LNCaP clone FGC (cell line): ENCODE measurements at regions not wholly inside any gene's neighbourhood (a gene's known extent, or its start where the extent isn't known, plus 50 kb on each side); places are given as distances from the start of the nearest gene placed in this dataset.

ENCODE experiments used
- DNase-seq: peaks from one replicate; pipeline ENCODE4 v3.0.0-alpha.2; 2011; ENCODE audit warnings: low read depth
- H3K4me3 ChIP-seq: 2 replicates; pipeline ENCODE4 v1.5.1; 2011; ENCODE audit warnings: mild to moderate bottlenecking, low read depth, low read length, control low read depth
- TF ChIP-seq, protein P1 (sequence below): IDR thresholded peaks from 2 replicates; pipeline ENCODE4 v1.5.1; 2012; ENCODE audit warnings: mild to moderate bottlenecking; ENCODE audit not compliant: control insufficient read depth, insufficient read depth; ENCODE audit errors: extremely low read depth

DNA sequence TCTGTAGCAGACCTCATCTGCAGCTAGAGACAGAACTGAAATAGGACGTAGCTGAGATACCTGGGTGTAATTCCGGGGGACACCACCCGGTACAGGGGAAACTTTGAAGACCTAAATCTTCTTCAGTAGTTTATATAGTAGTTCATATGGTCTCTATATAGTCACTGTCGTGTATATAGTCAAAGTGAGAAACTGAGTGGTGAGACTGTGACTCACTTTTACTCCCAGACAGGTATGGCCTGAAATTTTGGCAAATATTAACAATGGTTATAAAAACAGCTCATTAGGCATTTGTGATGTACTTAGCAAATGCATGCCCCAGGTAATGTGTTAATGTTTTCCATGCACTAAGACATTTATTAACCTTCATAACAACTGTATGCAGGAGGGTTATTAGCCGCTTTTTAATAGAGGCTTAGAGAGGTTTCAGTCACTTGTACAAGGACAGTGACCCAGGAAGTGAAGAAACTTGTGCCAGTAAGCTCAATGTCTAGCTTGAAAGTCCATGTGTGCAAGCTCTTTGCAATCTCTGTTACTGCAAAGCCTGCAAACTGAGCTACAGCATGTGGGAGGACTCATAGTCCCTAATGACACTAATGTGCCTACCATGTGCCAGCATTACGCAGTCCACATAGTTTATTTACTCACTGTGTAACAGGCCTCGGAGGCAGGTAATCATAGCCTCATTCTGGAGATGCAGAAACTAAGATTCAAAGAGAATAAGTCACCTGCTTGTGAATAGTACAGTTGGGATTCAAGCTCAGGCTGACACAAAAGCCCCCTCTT is 165.4 kb upstream of the CHD6 start:
- TF ChIP-seq, protein P1, sequence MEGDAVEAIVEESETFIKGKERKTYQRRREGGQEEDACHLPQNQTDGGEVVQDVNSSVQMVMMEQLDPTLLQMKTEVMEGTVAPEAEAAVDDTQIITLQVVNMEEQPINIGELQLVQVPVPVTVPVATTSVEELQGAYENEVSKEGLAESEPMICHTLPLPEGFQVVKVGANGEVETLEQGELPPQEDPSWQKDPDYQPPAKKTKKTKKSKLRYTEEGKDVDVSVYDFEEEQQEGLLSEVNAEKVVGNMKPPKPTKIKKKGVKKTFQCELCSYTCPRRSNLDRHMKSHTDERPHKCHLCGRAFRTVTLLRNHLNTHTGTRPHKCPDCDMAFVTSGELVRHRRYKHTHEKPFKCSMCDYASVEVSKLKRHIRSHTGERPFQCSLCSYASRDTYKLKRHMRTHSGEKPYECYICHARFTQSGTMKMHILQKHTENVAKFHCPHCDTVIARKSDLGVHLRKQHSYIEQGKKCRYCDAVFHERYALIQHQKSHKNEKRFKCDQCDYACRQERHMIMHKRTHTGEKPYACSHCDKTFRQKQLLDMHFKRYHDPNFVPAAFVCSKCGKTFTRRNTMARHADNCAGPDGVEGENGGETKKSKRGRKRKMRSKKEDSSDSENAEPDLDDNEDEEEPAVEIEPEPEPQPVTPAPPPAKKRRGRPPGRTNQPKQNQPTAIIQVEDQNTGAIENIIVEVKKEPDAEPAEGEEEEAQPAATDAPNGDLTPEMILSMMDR: no peak
- DNase-seq: no peak
- no peak overlapping the region for H3K4me3 ChIP-seq

DNA sequence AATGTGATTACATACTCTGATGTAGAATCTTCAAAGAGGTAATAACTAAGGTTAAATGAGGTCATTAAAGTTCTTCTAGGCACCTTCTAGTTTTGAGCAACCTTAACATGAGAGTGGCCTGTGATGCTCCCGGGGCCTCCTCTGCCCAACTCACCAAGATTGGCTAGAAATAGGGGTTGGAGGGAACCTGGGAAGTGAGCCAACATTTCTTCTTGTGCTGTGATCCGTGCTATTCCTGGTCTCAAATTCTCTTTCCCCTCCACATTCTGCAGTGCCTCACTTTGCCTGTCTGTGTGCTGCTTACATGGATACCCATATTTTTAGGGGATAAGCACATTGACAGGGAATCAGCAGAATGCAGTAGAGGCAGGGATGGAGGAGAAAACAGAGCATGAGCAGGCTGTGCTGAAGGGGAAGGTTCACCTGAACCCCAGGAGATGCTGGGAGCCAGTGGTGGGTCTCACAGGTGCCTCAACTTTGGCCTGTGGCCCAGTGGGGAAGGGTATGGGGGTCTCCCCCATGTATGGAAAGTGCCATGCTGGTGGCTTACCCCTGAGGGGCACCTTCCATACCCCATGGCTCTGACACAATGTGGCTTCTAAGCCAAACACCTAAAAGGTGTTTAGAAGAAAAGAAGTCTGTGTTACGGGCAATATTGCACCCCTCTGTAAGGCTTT is 164.7 kb upstream of the CHD6 start:
- TF ChIP-seq, protein P1: no peak
- no peak overlapping the region for H3K4me3 ChIP-seq
- DNase-seq: no peak

DNA sequence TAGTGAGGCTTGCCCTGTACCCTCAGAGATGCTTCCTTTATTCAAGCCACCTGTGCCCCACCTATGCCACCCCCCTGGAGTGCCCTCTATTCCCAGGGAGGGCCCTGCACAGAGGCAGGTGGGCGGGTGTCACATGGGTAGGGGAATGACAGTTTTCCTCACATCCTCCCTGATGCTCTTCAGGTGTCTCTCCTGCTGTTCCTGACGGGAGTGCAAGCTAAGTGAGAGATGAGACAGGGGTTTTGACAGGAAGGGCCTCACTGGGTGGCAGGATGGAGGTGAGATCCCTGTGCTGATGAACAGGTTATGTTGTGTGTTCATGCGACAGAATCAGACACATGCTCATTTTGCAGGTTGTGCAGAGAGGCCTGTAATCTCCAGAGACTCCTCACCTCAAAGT is 164.1 kb upstream of the CHD6 start:
- no peak overlapping the region for H3K4me3 ChIP-seq
- TF ChIP-seq, protein P1: no peak
- DNase-seq: no peak

DNA sequence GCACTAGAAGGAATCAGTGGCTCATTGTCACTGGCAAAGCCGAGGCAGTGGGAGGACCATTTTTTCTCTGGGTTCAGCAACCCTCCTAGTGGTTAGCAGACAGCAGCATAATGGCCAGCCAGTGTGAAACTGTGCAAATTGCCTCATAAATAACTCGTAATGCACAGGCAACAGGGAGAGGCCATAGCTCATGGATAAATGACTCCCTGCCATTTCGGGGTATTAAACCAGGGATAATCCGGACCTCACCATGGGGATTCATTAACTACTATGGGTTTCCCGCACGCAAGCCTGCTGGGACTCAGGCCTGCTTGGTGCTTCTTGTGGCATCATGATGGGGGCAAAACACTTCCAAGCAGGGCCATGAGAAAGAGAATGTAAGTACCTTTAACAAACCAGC is 158.2 kb upstream of the CHD6 start:
- no peak overlapping the region for H3K4me3 ChIP-seq
- DNase-seq: no peak
- TF ChIP-seq, protein P1: no peak

DNA sequence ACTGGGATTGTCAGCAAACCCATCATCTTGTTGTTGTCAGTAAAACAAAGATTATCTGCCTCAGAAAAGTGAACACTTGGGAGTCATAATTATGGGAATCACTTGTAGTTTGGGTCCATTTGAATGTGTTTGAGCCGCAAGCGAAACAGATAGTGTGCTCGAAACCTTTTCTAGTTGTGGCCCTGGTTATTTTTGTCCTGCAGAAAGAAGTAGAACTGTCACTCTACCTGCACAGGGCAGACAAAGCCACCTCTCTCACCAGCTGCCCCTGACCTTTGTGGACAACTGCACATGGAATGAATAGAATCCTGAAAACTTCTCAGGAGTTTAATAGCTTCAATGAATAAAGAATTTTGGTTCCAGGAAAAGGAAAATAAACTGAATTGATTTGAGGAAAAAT is 156.1 kb upstream of the CHD6 start:
- TF ChIP-seq, protein P1: no peak

DNA sequence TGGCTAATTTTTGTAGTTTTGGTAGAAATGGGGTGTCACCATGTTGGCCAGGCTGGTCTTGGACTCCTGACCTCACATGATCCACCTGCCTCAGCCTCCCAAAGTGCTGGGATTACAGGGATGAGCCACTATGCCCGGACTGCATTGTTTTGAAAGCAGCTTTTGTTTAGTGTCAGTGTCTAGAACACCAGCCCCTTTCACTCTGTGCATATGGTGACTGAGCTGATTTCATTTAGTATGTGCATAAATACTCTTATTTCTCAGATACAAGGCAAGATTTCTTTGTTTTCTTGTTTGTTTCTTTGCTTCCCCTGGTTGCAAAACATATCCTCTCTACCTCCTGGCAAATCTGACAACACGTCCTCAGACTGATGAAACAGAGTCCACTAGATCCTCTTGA is 152.8 kb upstream of the CHD6 start:
- DNase-seq: no peak
- H3K4me3 ChIP-seq: no peak overlapping the region
- TF ChIP-seq, protein P1: no peak

More for the DNA sequence above, 156.1 kb upstream of the CHD6 start:
- DNase-seq: no peak
- no peak overlapping the region for H3K4me3 ChIP-seq
